ENCODE measurements at regions not wholly inside any gene's neighbourhood (a gene's known extent, or its start where the extent isn't known, plus 50 kb on each side); places are given as distances from the start of the nearest gene placed in this dataset.
A peak's percentile ranks its signal among the peaks of the same experiment; 100 is the strongest.
"Not testable (repeated sequence)": the region's sequence is repeated elsewhere in the genome, so short reads cannot be mapped to it uniquely, and the experiment has no call there.

DNA sequence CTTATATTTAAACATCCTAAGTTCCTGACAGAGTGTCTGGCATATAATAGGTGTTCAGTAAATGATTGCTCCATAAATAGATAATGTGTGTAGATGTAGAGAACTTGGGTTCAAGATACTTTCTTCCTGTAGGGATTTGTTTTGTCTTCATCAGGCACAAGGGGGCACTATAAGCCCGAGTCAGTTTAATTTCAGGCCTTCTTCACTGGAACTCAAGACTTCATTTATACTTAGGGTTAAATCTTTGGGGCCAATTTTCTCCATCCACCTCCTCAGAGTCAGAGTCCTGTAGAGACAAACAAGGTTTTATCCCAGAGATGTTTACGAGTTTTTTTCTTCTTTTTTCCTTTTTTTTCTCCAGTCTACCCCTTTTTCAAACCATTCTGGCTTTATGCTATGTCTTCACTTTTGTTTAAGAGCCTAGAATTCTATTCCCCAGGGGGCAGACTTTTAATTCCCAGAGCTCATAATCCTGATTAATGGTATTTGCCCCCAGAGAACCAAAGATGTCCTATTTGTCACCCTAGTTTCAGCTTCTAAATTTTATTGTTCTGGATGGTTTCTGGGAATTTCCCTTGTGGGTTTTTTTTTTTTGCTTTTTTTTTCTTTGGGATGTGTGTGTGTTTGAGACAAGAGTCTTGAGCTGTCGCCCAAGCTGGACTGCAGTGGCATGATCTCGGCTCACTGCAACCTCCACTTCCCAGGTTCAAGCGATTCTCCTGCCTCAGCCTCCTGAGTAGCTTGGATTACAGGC is 88.4 kb downstream of the HFE start:
- peak; percentile 51 for DNase-seq

DNA sequence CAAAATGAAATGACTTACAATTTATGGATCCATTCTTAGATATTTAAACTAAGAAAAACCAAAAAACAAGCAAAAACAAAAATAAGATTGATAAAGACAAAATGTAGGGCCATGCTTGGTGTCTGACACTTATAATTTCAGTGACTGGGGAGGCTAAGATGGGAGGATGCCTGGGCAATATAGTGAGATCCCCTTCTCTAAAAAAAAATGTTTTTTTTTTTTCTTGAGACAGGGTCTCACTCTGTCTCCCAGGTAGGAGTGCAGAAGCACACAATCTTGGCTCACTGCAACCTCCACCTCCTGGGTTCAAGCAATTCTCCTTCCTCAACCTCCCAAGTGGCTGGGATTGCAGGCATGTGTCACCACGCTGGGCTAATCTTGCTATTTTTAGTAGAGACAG is 92.4 kb downstream of the HFE start:
- DNase-seq = no peak

DNA sequence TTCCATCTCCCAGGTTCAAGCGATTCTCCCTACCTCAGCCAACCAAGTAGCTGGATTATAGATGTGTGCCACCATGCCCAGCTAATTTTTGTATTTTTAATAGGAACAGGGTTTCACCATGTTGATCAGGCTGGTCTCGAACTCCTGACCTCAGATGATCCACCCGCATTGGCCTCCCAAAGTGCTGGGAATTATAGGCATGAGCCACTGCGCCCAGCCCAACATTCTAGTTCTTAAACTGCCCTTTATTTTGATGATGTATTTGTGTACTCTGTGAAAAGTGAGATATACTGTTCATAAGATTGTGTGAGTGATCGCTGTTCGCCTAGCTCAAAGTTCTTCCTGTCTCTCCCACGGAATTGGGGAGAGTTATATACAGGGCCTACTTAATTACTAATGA is 93.1 kb downstream of the HFE start:
- DNase-seq = no peak

DNA sequence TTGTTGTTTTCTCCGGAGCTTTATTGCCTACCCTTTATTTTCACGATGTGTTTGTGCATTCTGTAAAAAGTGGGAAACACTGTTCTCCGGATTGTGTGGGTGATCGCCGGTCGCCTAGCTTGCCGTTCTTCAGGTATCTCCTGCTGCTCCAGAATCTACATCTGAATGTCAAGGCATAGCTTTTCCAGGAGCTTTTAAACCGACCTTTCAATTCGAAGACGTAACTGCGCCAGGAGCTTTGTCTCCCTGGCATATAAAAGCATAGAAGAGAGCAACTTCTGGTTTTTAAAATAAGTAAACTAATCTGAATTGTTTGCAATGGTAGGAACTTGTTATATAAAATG is 96.0 kb downstream of the HFE start:
- no peak for DNase-seq

DNA sequence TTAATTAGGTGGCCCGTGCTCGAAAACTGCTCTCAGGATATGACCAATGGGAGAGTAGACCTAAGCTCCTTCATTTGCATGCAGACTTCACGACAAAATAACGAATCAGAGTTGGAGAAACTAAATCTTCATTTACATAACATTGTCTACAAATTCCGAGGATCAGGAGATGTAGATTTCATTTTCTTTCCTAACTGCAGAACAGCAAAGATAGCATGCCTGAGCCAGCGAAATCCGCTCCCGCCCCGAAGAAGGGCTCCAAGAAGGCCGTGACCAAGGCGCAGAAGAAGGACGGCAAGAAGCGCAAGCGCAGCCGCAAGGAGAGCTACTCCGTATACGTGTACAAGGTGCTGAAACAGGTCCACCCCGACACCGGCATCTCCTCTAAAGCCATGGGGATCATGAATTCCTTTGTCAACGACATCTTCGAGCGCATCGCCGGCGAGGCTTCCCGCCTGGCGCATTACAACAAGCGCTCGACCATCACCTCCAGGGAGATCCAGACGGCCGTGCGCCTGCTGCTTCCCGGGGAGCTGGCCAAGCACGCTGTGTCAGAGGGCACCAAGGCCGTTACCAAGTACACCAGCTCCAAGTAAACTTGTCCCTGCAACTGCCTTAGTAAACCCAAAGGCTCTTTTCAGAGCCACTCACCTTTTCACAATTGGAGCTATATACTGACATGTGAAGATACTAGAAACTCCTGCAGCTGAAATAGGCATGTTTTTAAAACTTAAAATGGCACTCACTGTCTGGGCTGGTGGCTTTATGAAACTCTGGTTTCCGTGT is 96.5 kb downstream of the HFE start:
- DNase-seq = peak; percentile 41

DNA sequence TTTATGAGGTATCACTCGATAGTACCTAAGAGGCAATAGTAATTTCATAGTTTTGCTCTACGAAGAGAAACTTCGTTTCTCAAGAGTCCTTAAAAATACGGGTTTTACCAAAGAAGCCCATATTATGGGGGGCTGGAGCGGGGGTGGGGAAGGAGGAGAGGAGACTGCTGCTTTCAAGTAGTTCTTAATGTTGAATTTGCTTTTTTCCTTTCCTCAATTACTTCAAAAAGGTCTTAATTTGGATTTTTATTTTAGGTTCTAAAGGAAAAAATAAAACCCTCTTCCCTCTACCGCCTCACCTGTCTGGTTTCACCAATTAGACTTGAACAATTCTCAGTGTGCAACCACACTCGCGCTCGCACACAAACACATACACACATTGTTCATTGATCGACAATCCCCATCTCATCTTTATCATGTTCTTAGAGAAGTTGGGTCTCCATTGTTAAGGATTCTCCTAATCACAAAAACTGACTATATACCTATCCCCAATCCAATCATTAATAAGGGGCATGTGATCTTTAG is 97.2 kb downstream of the HFE start:
- no peak for DNase-seq

DNA sequence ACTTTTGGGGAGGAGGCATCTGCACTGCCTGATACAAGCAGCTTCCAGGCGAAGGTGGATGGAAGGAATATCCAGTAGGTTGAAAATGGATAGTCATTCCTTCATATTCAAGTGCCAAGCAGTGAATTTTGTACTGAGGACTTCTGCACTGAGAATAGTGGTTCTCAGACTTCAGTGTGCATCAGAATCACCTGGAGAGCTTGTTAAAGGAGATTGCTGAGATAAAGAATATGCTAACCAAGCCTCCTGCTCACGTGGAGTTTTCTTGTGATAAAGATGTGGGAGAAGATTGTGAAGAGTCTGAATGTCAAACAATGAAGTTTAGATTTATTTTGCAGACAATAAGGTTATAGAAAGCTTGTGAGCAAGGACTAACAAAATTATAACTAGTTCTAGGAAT is 97.8 kb downstream of the HFE start:
- DNase-seq = no peak

DNA sequence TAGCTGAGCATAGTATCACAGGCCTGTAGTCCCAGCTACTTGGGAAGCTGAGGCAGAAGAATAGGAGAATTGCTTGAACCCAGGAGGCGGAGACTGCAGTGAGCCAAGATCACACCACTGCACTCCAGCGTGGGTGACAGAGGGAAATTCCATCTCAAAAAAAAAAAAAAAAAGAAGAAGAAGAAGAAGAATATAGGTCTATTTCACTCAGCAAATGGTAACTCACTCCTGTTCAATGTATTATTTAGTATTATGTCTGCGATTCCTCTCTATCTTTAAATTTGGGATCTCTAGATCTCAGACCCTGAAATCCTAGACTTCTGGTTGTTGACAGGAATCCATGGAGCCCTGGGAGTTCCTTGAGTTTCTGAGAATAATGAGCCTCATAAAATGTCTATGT is 98.6 kb downstream of the HFE start:
- no peak for DNase-seq

DNA sequence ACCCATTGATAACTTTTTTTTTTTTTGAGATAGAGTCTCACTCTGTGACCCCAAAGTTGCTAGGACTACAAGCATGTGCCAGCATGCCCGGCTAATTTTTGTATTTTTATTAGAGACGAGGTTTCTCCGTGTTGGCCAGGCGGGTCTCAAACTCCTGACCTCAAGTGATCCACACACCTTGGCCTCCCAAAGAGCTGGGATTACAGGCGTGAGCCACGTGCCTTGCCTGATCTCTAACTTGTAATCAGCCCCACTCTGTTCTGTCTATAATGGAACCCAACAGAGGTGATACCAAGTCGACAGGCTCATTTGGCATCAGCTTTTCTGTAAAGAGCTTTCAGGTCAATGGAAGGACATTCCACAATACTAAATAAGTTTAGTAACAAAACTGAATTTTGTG is 99.4 kb downstream of the HFE start:
- DNase-seq = no peak

DNA sequence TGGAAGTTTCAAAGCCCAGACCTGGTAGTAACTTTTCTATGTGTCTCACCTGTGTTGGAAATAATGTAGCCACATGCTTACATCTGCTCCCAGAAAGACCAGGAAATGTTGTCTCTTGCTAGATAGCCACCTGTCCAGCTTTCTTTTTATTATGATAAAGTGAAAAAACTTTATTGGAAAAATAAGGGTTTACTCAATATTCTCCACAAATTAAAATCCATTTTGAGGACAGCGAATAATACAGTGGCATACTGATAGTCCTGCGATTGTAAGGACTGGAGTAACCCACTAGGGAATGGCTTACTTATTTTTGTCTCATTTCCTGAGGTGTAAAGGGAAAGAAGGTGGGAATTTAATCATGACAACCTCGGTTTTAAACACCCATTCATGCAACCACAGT is 100.1 kb downstream of the HFE start:
- no peak for DNase-seq

DNA sequence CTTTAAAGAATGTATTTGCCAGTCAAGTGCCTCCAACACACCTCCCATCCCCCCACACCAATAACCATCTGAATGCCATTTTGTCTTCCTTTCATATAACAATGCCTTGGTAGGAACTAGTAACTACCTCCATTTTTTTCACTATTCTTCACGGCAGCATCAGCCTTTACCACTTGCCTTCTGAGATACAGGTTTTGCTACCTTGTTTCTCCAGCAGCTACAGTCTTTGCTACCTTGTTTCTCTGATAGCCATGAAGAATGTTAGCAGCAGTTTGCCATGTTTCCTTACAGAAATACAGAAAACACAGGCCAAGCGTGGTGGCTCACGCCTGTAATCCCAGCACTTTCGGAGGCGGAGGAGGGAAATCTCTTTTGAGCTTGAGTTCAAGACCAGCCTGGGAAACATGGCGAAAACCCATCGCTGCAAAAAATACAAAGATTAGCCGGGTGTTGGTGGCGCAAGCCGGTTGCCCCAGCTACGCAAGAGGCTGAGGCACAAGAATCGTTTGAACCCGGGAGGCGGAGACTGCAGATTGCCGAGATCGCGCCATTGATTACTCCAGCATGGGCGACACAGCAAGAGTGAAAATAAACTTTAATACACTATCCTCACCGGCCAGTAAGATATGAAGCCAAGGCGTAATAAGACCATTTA is 100.9 kb downstream of the HFE start:
- DNase-seq = peak; percentile 34

DNA sequence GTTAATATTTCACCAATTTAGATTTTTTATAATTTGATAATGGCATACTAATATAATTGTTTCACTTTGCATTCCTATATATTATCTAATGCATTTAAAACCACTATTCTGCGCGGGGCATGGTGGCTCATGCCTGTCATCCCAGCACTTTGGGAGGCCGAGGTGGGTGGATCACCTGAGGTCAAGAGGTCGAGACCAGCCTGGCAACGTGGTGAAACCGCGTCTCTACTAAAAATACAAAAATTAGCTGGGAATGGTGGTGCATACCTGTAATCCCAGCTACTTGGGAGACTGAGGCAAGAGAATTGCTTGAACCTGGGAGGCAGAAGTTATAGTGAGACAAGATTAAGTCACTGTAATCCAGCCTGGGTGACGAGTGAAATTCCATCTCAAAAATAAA is 104.3 kb downstream of the HFE start:
- DNase-seq = not testable (repeated sequence)

DNA sequence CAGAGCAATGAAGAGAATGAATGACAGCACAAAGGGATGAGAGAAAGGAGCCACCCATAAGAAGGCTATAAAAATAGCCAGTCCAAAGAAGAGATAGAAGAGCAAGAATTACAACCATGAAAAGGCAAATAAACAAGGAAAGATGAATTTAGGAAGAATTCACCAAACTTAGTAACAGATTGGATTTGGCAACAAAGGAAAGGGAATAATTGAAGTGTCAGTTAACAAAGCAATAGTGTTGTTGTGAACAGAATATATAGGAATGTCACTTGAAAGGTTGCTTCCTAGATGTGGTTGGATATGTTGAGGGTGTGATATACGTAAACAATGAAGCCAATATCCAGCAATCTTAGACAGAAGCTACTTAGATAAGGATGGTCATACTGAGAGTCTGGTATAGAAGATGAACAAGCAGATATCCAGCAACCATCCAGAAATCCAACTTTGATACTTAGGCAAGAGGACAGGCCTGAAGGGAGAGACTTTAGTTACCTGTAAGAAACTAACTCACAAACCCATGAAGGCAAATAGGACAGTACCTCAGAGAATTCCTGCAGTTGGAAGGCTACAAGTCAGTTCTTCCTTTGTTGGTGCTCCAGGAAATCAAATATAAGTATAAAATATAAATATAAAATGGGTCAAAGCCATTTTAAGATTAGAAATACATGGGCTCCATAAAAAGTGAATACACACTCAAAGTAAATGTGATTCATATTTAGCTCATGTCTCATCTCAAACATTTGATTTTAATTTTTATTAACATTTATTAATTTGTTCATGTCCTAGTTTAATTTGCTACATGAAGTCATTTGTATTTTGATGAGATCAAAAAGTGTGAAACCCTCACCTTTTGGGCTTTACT is 106.5 kb downstream of the HFE start:
- no peak for DNase-seq

DNA sequence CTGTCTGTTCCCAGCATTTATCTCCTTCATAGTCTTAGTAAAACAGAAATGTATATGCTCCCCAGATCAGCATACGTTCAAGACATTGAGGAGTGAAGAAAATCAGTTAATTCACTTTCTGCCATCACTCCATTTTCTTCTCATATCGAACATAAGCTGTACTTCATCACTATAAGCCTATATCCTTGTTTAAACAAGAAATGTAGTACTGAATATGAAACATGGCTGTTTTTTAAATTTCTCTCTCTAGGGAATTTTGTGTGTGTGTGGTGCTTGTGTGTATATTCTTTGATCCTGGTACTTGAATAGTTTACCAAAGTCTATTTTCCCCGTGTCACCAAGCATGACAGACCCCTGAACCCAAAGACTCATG is 107.1 kb downstream of the HFE start:
- no peak for DNase-seq

DNA sequence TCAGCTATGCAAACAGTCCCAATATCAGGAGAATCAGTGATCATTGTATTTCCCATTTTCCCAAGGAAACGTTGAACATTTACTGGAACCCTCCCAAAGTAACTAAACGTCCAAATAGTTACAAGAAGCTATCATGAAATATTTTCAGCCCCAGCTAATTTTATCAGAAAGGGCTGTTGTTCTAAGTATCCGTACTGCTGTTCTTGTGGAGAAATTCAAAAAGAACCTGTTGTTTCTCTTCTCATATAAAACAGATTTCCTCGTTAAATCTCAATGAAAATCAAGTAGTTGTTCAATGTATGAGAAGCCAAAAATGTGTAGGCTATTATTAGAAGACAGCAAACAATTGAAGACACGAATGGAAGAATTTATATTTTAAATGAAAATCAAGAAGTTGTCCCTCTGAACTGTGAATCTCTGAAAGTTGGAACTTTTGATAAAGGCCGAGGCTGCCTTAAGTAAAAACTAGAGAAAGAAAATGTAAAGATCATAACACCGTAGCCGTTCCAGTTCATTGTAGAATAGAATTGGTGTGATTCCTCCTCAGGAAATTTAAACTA is 107.7 kb downstream of the HFE start:
- DNase-seq = no peak

DNA sequence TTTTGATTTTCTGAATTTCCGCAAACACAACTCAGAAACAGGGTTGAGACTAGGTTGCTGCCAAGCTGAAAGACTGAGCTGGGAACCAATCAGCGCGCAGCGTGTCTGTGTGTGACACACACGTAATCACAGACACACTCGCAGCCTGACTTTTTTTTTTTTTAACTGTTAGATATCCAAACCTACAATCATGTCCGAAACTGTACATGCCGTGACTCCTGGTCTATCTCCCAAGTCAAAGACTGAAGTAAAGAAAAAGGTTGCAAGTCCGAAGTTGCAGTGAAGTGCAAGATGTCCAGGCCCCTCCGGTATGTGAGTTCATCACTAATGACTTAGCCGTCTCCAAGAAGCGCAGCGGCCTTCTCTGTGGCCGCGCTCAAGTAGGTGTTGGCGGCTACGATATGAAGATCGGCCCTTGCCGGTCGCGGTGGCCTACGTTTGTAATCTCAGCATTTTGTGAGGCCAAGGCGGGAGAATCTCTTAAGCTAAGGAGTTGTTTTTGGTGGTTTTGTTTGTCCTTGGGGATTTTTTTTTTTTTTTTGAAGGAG is 108.2 kb downstream of the HFE start:
- DNase-seq = peak; percentile 78

DNA sequence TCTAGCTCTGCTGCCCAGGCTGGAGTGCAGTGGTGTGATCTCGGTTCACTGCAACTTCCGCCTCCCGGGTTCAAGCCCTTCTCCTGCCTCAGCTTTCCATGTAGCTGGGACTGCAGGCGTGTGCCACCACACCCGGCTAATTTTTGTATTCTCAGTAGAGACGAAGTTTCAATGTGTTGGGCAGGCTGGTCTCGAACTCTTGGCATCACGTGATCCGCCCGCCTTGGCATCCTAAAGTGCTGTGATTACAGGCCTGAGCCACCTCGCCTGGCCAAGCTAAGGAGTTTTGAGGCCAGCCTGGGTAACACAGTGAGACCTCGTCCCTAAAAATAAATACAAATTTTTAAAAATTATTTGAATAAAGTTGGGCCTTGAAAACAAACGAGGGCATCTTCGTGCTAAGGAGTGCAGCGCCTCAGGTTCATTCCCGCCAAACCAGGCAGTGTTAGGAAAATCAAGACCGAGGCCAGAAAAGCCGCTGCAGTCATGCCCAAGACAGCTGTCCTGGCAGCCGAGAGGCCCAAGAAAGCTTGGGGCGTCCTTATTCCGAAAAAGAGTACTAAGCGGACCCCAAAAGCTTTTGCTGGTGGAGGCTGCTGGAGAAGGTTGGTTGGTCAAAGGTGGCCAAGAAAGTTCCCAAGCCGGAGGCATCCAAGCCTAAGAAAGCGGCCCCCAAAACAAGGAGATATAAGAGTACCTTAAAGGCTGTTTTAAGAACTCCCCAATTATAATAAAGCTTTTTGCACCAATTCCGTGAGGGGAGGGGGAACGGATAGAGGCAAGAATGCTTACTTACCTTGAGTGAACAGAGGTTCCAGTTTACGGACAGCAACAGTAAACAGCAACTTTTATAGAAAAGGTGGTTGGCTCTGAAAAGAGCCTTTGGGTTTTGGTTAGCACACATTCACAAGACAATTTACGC is 109.0 kb downstream of the HFE start:
- no peak for DNase-seq

DNA sequence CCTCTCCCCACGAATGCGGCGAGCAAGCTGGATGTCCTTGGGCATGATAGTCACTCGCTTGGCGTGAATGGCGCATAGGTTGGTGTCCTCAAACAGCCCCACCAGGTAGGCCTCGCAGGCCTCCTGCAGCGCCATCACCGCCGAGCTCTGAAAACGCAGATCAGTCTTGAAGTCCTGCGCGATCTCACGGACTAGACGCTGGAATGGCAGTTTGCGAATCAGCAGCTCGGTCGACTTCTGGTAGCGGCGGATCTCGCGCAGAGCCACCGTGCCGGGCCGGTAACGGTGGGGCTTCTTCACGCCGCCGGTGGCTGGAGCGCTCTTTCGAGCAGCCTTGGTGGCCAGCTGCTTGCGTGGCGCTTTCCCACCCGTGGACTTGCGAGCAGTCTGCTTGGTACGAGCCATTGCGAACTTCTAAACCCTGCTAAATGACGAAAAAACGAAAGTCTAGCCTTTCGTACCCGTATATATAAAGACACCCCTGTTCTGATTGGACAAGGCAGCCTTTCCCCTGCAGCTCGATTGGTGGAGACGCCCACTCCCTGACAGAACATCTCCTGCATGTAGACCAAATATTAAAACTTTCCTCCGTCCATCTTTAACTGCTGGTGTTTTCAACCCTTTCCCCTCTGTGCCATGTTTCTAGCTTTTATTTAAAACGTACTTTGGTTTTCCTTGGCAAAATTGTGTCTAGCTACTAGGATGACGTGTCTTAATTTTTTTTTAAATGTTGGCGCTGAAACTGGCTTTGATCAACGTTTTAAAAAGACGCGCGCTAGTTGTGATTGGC is 109.8 kb downstream of the HFE start:
- peak; percentile 70 for DNase-seq

DNA sequence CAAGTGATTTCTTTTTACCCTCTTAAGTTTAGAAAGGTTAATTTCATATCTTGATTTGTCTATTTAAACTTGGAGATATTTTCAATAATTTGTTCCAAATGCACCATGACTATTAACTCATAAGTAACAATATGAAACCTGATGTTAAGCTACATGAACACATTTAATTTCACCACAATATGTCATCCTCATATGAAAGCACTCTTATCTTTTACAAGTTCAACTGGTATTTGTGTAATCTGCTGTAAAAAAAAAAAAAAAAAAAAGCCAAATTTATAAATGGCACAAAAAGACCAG is 110.4 kb downstream of the HFE start:
- no peak for DNase-seq

DNA sequence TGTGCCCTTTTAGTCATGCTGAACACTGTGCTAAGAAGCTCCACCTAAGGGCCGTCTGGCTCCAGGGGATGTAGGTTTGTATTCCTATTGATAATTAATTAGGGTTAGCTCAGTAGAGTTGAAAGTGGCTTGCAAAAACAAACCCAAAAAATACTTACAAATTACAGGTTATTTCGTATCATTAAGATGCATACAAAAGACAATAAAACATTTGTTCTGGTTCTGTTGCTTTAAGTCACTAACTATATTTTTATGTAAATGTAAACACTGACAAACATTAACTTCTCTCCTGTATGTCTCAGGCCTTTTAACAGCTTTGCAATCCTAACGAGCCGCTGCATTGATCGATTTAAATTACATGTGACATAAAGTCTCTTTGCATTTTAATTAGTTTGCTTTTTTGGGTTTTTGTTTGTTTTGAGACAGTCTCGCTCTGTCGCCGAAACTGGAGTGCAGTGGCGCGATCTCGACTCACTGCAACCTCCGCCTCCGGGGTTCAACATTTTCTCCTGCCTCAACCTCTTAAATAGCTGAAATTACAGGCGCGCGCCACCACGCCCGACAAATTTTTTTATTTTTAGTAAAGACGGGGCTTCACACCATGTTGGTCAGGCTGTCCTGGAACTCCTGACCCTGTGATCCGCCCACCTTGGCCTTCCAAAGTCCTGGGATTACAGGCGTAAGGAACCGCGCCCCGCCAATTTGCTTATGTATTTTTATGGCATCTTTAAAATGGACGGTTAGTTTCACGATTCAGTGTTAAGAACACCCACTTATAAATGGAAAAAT is 110.9 kb downstream of the HFE start:
- DNase-seq = peak; percentile 28

Measured in activated CD8-positive, alpha-beta memory T cell treated with anti-CD3 and anti-CD28 coated beads, Interleukin-2, amount 50 U/mL, for 4 hours (primary cell).